ENCODE measurements at regions not wholly inside any gene's neighbourhood (a gene's known extent, or its start where the extent isn't known, plus 50 kb on each side); places are given as distances from the start of the nearest gene placed in this dataset.
"Not testable (repeated sequence)": the region's sequence is repeated elsewhere in the genome, so short reads cannot be mapped to it uniquely, and the experiment has no call there.

- Mint-ChIP-seq H3K36me3 (ENCODE audit: low read depth) (no peaks in the 10 kb centered on the region), H3K4me1 (ENCODE audit: low read depth) (no peaks in the 10 kb centered on the region), H3K27me3 (ENCODE audit: low read depth) (peaks cover 15% of the 10 kb centered on the region), H3K4me3 (no peak overlapping the region), H3K27ac (no peak overlapping the region), H3K9me3 (no peaks in the 10 kb centered on the region)
- intact Hi-C loops (cut with micrococcal nuclease): no loop called here
- DNase-seq: no peak
- CTCF ChIA-PET: no interaction called here
Observed at GRCh38 chr22:48717076-48717810, 1110.4 kb downstream of the BRD1 start.

DNA sequence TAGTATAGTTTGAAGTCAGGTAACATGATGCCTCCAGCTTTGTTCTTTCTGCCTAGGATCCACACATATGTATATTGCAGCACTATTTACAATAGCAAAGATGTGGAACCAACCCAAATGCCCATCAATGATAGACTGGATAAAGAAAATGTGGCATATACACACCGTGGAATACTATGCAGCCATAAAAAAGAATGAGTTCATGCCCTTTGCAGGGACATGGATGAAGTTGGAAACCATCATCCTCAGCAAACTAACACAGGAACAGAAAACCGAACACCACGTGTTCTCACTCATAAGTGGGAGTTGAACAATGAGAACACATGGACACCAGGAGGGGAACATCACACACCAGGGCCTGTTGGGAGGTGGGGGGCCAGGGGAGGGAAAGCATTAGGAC lies 1111.5 kb downstream of the BRD1 start:
- H3K9me3 Mint-ChIP-seq; intact Hi-C loops (cut with micrococcal nuclease); H3K4me1 Mint-ChIP-seq (ENCODE audit: low read depth): not testable (repeated sequence)

DNA sequence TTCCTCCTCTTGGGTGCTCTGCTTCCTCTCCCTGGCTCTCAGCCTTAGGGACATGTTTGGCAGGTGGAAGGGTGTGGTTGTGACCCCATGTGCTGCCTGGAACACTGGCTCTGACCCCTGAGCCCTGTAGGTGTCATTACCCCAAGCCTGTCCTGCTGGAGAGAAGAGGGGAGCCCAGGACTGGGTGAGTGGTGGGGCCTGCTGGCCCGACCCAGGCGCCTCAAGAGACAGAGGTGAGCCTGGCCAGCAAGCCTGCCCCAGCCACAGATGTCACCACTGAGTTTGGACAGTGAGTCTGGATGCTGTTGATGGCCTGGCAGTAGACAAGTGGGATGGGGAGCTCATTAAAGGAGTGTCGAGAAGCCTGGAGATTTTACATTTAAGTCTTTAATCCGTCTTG lies 1112.2 kb downstream of the BRD1 start:
- CTCF ChIA-PET: no interaction called here
- no peak for DNase-seq
- Mint-ChIP-seq H3K27ac (no peak overlapping the region), H3K36me3 (ENCODE audit: low read depth) (no peaks in the 10 kb centered on the region), H3K27me3 (ENCODE audit: low read depth) (peaks cover 15% of the 10 kb centered on the region), H3K4me3 (no peak overlapping the region), H3K4me1 (ENCODE audit: low read depth) (no peaks in the 10 kb centered on the region), H3K9me3 (no peaks in the 10 kb centered on the region)
- intact Hi-C loops (cut with micrococcal nuclease): no loop called here

More for the DNA sequence above, 1111.5 kb downstream of the BRD1 start:
- H3K27ac Mint-ChIP-seq; H3K4me3 Mint-ChIP-seq; H3K36me3 Mint-ChIP-seq (ENCODE audit: low read depth); DNase-seq; CTCF ChIA-PET: not testable (repeated sequence)
- H3K27me3 Mint-ChIP-seq (ENCODE audit: low read depth): peaks cover 15% of the 10 kb centered on the region

GRCh38 chr22:48714231-48714630 lies 1113.4 kb downstream of the BRD1 start:
- no peak for DNase-seq
- no peak overlapping the region for H3K4me3 Mint-ChIP-seq
- no peaks in the 10 kb centered on the region for H3K4me1 Mint-ChIP-seq (ENCODE audit: low read depth)
- CTCF ChIA-PET: no interaction called here
- H3K36me3 Mint-ChIP-seq (ENCODE audit: low read depth): no peaks in the 10 kb centered on the region
- no peaks in the 10 kb centered on the region for H3K9me3 Mint-ChIP-seq
- peaks cover 14% of the 10 kb centered on the region for H3K27me3 Mint-ChIP-seq (ENCODE audit: low read depth)
- H3K27ac Mint-ChIP-seq: no peak overlapping the region
- intact Hi-C loops (cut with micrococcal nuclease): no loop called here

DNA sequence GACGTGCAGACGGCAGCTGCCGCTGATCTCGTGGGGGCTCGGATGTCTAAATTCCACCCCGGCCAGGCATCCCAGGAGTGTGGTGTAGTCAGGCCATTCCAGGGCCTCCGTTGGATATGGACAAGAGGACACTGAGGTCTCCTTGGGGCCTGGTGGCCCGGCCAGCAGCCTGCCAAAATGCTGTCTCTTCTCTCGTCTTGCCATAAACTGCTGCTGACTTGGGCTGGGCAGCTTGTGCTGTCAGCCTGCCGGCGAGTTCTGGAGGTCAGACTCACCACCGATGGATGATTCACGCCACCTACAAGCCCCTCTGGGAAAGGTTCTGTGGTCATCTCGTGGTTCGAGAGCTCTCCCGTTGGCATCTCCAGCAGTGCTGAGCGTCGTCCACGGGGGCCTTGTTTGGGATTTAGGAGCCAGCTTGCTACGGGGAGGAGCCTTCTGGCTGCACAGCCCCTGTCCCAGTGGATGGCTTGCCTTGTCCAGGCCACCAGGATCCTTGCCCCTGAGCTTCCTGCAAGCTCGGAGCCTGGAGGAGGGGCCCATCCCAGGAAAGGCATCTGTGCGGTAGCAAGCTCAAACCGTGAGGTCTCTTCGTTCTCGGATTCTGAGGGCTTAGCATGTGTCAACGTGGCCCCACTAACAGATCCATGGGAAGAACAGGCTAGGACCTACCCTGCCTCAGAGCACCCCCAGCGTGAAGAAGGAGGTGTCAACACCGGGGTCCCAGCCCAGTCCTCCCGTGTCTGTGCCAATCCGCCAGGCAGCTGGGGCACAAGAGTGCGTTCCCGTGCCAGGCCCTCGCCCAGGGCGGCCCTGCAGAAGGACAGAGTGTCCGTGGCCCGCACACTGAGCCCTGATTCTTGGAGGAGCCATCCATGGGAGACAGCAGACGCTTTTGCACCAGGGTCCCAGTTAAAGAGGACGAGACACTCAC lies 1114.1 kb downstream of the BRD1 start:
- intact Hi-C loops (cut with micrococcal nuclease): no loop called here
- Mint-ChIP-seq H3K27me3 (ENCODE audit: low read depth) (peaks cover 10% of the 10 kb centered on the region), H3K9me3 (no peaks in the 10 kb centered on the region), H3K27ac (no peak overlapping the region), H3K4me3 (no peak overlapping the region), H3K36me3 (ENCODE audit: low read depth) (no peaks in the 10 kb centered on the region), H3K4me1 (ENCODE audit: low read depth) (no peaks in the 10 kb centered on the region)
- CTCF ChIA-PET: no interaction called here
- DNase-seq: no peak

DNA sequence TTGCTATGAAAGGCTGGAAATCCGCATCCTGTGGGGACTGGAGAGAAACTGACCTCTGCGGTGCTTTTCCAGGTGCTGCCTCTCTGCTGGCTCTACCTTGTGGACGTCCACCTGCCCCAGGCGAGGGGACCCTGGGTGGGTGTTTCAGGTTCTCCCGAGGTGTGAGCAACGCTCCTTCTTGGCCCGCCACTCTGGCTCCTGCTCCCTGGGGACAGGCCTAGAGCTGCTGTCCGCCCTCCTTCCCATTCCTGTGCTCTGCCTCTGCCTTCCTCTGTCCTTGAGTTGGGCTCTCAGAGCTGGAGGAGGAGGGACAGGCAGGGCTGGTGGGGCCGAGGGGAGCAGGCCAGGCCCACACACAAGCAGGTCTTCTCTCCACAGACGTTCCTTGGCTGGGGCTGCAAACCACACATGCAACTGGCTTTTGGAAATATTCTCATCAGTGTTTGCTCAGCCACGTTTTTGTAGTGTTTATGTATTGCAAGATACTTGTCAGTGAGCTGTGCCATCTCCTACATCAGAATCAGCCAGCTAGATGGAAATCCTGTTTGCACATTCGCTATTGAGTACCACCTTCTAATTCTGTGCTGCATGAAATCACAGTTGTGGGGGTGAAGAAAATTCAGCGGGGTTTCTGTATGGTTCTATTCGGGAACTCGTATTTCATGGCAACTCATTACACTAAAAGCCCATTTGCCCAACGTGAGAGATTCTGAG lies 1115.0 kb downstream of the BRD1 start:
- CTCF ChIA-PET: no interaction called here
- Mint-ChIP-seq H3K27me3 (ENCODE audit: low read depth) (peaks cover 10% of the 10 kb centered on the region), H3K9me3 (no peaks in the 10 kb centered on the region), H3K4me1 (ENCODE audit: low read depth) (no peaks in the 10 kb centered on the region), H3K27ac (no peak overlapping the region), H3K4me3 (no peak overlapping the region), H3K36me3 (ENCODE audit: low read depth) (no peaks in the 10 kb centered on the region)
- intact Hi-C loops (cut with micrococcal nuclease): no loop called here
- no peak for DNase-seq

DNA sequence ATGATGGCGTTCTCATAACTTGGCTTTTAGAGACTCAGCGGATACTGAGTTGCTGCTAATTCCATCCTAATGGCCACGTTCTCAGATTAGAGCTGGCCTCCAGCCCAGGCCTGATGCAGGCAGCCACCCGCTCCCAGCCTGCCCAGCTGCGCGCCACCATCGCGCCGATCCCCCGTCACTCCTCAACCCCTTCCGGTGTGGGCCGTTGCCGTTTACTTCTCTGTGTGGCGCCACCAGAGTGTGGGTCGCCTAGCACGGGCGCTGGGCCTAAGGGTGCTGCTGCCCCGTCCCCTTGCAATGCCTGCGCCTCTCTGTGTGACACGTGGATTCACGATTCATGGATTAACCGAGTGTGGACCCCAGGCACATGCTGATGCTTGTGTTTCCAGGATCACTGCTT lies 1116.0 kb downstream of the BRD1 start:
- CTCF ChIA-PET: no interaction called here
- H3K36me3 Mint-ChIP-seq (ENCODE audit: low read depth): no peaks in the 10 kb centered on the region
- no peaks in the 10 kb centered on the region for H3K4me1 Mint-ChIP-seq (ENCODE audit: low read depth)
- peaks cover 7% of the 10 kb centered on the region for H3K27me3 Mint-ChIP-seq (ENCODE audit: low read depth)
- intact Hi-C loops (cut with micrococcal nuclease): no loop called here
- H3K9me3 Mint-ChIP-seq: no peaks in the 10 kb centered on the region
- H3K27ac Mint-ChIP-seq: no peak overlapping the region
- H3K4me3 Mint-ChIP-seq: no peak overlapping the region
- no peak for DNase-seq

GRCh38 chr22:48711031-48711431 lies 1116.6 kb downstream of the BRD1 start:
- no peak overlapping the region for H3K27ac Mint-ChIP-seq
- no peak for DNase-seq
- no peaks in the 10 kb centered on the region for H3K9me3 Mint-ChIP-seq
- peaks cover 5% of the 10 kb centered on the region for H3K27me3 Mint-ChIP-seq (ENCODE audit: low read depth)
- H3K4me1 Mint-ChIP-seq (ENCODE audit: low read depth): no peaks in the 10 kb centered on the region
- intact Hi-C loops (cut with micrococcal nuclease): no loop called here
- H3K4me3 Mint-ChIP-seq: no peak overlapping the region
- CTCF ChIA-PET: no interaction called here
- H3K36me3 Mint-ChIP-seq (ENCODE audit: low read depth): no peaks in the 10 kb centered on the region

DNA sequence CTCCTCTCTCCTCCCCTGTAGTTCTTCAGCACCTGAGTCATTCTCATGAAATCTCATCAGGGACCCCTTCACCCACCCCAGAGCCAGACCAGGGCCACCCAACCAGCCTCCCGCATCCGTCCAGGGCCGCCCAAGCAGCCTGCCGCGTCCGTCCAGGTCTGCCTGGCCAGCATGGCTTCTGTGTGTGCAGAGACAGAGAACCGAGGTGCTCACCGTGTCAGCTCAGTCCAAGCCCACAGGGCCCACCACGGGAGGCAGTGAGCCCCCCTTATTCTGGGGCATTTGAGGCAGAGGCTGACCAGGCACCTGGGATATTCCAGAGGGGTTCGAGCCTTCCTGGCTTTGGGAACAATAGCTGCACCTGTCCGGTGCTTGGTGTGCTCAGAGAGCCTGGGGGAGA lies 1117.3 kb downstream of the BRD1 start:
- no peak overlapping the region for H3K4me3 Mint-ChIP-seq
- no peaks in the 10 kb centered on the region for H3K27me3 Mint-ChIP-seq (ENCODE audit: low read depth)
- no peaks in the 10 kb centered on the region for H3K4me1 Mint-ChIP-seq (ENCODE audit: low read depth)
- H3K27ac Mint-ChIP-seq: no peak overlapping the region
- DNase-seq: no peak
- CTCF ChIA-PET: no interaction called here
- intact Hi-C loops (cut with micrococcal nuclease): no loop called here
- no peaks in the 10 kb centered on the region for H3K9me3 Mint-ChIP-seq
- H3K36me3 Mint-ChIP-seq (ENCODE audit: low read depth): no peaks in the 10 kb centered on the region

GRCh38 chr22:48709976-48710375 lies 1117.7 kb downstream of the BRD1 start:
- CTCF ChIA-PET: no interaction called here
- Mint-ChIP-seq H3K27ac (no peak overlapping the region), H3K4me1 (ENCODE audit: low read depth) (no peaks in the 10 kb centered on the region), H3K27me3 (ENCODE audit: low read depth) (no peaks in the 10 kb centered on the region), H3K9me3 (no peaks in the 10 kb centered on the region), H3K4me3 (no peak overlapping the region), H3K36me3 (ENCODE audit: low read depth) (no peaks in the 10 kb centered on the region)
- intact Hi-C loops (cut with micrococcal nuclease): no loop called here
- no peak for DNase-seq

- Mint-ChIP-seq H3K4me3 (no peak overlapping the region), H3K27ac (no peak overlapping the region), H3K27me3 (ENCODE audit: low read depth) (no peaks in the 10 kb centered on the region), H3K36me3 (ENCODE audit: low read depth) (no peaks in the 10 kb centered on the region), H3K9me3 (no peaks in the 10 kb centered on the region), H3K4me1 (ENCODE audit: low read depth) (no peaks in the 10 kb centered on the region)
- CTCF ChIA-PET: no interaction called here
- no peak for DNase-seq
- intact Hi-C loops (cut with micrococcal nuclease): no loop called here
Observed at GRCh38 chr22:48709453-48709852, 1118.2 kb downstream of the BRD1 start.

- Mint-ChIP-seq H3K36me3 (ENCODE audit: low read depth) (no peaks in the 10 kb centered on the region), H3K27ac (no peak overlapping the region), H3K4me1 (ENCODE audit: low read depth) (no peaks in the 10 kb centered on the region), H3K4me3 (no peak overlapping the region), H3K27me3 (ENCODE audit: low read depth) (no peaks in the 10 kb centered on the region), H3K9me3 (no peaks in the 10 kb centered on the region)
- DNase-seq: no peak
- intact Hi-C loops (cut with micrococcal nuclease): no loop called here
- CTCF ChIA-PET: no interaction called here
Observed at GRCh38 chr22:48708558-48709245, 1119.0 kb downstream of the BRD1 start.

Measured in activated naive CD4-positive, alpha-beta T cell treated with anti-CD3 and anti-CD28 coated beads for 36 hours (primary cell).